Fibroblast of the aortic adventitia (primary cell): ENCODE measurements at regions not wholly inside any gene's neighbourhood (a gene's known extent, or its start where the extent isn't known, plus 50 kb on each side); places are given as distances from the start of the nearest gene placed in this dataset.

ENCODE experiments used
- DNase-seq: peaks from one replicate; pipeline ENCODE4 v3.0.0-alpha.2; 2010; ENCODE audit warnings: low read depth
- H3K4me3 ChIP-seq: 2 replicates; pipeline ENCODE4 v1.5.1; 2011; ENCODE audit warnings: low read depth, mild to moderate bottlenecking, control low read depth, low read length, moderate library complexity
- TF ChIP-seq, protein P1 (sequence below): IDR thresholded peaks from 2 replicates; pipeline ENCODE4 v1.5.1; 2011; ENCODE audit warnings: mild to moderate bottlenecking, low read length, control low read depth, inconsistent platforms; ENCODE audit not compliant: insufficient read depth

DNA sequence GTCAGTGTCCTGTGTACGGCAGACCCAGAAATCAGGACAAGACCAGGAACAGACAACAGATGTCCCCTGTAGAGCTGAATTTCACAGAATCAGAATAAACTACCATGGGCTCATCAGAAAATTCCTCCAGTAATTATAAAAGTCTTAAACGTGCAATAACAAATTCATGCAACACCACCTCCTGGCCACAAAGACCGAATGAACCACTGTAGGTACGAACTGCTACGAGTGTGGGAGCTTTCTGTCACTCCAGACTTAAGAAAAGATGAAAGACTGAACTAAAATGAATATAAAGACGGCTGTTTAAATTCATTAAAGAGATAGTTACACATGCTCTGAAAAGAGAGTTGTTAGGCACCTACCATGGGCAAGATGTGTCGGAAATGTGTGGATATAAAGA is 333.5 kb downstream of the RRAGC start:
- no peak for DNase-seq
- no peak overlapping the region for H3K4me3 ChIP-seq
- TF ChIP-seq, protein P1, sequence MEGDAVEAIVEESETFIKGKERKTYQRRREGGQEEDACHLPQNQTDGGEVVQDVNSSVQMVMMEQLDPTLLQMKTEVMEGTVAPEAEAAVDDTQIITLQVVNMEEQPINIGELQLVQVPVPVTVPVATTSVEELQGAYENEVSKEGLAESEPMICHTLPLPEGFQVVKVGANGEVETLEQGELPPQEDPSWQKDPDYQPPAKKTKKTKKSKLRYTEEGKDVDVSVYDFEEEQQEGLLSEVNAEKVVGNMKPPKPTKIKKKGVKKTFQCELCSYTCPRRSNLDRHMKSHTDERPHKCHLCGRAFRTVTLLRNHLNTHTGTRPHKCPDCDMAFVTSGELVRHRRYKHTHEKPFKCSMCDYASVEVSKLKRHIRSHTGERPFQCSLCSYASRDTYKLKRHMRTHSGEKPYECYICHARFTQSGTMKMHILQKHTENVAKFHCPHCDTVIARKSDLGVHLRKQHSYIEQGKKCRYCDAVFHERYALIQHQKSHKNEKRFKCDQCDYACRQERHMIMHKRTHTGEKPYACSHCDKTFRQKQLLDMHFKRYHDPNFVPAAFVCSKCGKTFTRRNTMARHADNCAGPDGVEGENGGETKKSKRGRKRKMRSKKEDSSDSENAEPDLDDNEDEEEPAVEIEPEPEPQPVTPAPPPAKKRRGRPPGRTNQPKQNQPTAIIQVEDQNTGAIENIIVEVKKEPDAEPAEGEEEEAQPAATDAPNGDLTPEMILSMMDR = no peak

DNA sequence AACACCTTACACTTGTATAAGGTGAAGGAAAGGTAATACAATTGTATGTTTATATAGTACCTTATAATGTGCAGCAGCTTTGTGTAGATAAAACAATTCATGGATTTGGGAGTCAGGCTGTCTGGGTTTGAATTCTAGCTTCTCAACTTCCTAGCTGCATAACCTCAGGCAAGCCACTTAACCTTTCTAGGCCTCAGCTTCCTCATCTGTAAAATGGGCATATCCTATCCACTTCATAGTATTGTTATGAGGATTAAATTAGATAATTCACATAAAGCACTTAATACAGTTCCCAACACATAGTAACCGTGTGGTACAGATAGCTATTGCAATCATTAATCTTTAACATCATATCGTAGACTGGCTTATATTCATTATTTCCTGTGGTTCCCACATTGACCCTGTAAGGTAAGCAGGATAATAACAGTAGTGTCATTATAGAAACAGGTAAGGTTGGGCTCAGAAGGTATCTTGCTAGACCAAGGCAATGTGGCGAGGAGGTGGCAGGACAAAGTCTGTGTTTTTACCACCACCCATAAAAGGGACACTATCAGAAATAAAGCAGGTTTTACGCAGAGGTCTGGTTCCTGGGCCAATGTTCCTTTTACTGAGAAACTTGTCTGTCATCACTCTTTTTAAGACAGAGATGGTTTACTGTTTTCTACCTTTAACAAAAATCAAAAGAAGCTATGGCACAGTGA is 334.1 kb downstream of the RRAGC start:
- TF ChIP-seq, protein P1 = no peak
- no peak overlapping the region for H3K4me3 ChIP-seq
- no peak for DNase-seq

DNA sequence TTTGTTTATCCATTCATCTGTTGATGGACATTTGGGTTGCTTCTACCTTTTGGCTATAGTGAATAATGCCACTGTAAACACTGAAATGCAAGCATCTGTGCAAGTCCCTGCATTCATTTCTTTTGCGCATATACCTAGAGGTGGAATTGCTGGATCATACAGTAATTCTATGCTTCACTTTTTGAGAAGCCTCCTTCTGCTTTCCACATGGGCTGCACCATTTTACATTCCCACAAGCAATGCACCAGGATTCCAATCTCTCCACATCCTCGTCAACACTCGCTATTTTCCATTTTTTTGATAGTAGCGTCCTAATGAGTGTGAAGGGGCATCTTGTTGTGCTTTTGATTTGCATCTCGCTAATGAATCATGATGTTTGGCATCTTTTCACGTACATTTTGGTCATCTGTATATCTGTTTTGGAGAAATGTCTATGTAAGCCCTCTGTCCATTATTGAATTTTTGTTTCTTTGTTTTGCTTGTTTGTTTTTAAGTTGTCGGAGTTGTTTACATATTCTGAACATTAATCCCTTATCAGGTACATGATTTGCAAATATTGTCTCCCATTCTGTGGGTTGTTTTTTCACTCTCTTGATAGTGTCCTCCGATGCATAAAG is 335.4 kb downstream of the RRAGC start:
- TF ChIP-seq, protein P1 = no peak
- DNase-seq = no peak
- H3K4me3 ChIP-seq = no peak overlapping the region

DNA sequence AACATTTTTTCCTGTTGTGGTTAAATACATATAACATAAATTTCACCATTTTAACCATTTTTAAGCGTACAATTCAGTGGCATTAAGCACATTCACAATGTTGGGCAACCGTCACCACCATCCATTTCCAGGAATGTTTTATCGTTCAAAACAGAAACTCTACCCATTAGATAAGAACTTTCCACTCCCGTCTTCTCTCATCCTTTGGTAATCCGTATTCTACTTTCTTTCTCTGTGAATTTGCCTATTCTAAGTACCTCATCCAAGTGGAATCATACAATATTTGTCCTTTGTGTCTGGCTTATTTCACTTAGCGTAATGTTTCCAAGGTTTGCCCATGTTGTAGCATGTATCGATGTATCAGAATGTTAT is 336.0 kb downstream of the RRAGC start:
- TF ChIP-seq, protein P1 = no peak

DNA sequence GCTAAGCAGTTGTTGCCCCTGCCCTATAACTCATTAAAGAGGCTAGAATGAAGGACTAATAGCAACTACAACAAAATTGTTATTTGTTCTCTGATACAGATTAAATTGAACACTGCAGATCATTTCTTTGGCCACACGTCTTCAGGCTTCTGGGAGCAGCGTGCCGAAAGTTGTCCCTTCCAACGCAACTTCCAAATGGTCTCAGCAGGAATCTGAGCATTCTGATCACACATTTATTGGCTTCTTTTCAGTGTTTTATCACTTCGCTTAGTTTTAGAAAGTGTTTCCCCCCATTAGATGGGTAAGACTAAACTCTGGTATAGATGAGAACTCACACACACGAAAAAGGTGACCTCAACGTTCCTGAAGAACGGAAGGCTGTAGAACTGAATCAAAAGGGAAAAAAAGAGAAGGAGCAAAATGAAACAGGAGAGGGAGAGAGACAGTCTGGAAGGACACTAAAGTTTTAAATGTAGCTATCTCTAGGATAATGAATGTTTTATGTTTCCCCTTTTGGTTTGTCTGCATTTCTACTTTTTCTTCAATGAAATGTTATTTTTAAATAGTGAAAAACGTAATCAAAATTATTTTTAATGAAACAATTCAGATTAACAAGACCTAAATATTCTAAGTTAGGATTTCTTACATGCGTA is 336.5 kb downstream of the RRAGC start:
- TF ChIP-seq, protein P1 = no peak
- no peak overlapping the region for H3K4me3 ChIP-seq
- no peak for DNase-seq

More for the DNA sequence above, 336.0 kb downstream of the RRAGC start:
- DNase-seq = no peak
- no peak overlapping the region for H3K4me3 ChIP-seq

DNA sequence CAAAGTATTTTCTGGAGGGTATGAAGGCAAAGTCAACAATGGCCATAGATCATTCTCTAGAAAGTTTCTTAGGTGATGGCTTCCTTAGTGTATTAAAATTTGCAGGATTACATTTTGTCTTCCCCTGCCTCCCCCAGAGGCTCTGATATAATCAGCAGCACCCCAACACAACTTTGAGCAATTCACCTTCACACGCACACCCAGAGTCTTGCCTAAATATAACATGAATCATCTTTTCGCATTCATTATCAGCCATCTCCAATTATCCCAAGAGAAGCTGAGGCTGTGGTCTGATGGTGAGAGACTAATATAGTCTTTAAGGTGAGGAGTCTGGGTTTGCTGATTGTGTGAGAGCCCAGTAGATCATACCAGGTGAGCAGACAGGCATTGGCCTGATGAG is 343.0 kb downstream of the RRAGC start:
- TF ChIP-seq, protein P1 = no peak
- no peak overlapping the region for H3K4me3 ChIP-seq
- no peak for DNase-seq
